ENCODE measurements at regions not wholly inside any gene's neighbourhood (a gene's known extent, or its start where the extent isn't known, plus 50 kb on each side); places are given as distances from the start of the nearest gene placed in this dataset.

- TF ChIP-seq CTCF (IDR thresholded peaks at IDR 0.05) (no peak), POLR2A (IDR thresholded peaks at IDR 0.05) (no peak), EP300 (IDR thresholded peaks at IDR 0.05) (no peak)
Measured at GRCh38 chrX:18032486-18033221, 171.6 kb upstream of the RAI2 start.

All from tibial nerve (tissue), 4 donors.